ENCODE measurements at regions not wholly inside any gene's neighbourhood (a gene's known extent, or its start where the extent isn't known, plus 50 kb on each side); places are given as distances from the start of the nearest gene placed in this dataset.

- Mint-ChIP-seq H3K27ac (no peak overlapping the region), H3K36me3 (no peaks in the 10 kb centered on the region), H3K27me3 (ENCODE audit: low read depth in 2 of 2) (no peaks in the 10 kb centered on the region), H3K9me3 (peaks cover 8 to 14% of the 10 kb centered on the region in 2 donors), H3K4me1 (no peaks in the 10 kb centered on the region), H3K4me3 (no peak overlapping the region)
- H3K9me3 ChIP-seq (ENCODE audit: control insufficient read depth, insufficient read depth, low read length) = no peaks in the 10 kb centered on the region
- DNase-seq (no peak), ATAC-seq (no peak)
- no peak for TF ChIP-seq CTCF (IDR thresholded peaks at IDR 0.05)
- intact Hi-C loops (cut with micrococcal nuclease) = no loop called here
- no peaks in the 10 kb centered on the region for H3K27me3 ChIP-seq (ENCODE audit: control insufficient read depth, insufficient read depth, low read length)
- WGBS (ENCODE audit: insufficient coverage) = no CpG with 5 or more reads among the region's 1 CpG
- H3K4me3 ChIP-seq (ENCODE audit: low read length) = no peak overlapping the region
- H3K36me3 ChIP-seq (ENCODE audit: control insufficient read depth, insufficient read depth, low read length) = no peaks in the 10 kb centered on the region
- no peak overlapping the region for H3K27ac ChIP-seq (ENCODE audit: low read length)
- no peaks in the 10 kb centered on the region for H3K4me1 ChIP-seq (ENCODE audit: control insufficient read depth, insufficient read depth, low read length)
These were observed 234.6 kb downstream of the POSTN start for GRCh38 chr13:37364007-37364406.

DNA sequence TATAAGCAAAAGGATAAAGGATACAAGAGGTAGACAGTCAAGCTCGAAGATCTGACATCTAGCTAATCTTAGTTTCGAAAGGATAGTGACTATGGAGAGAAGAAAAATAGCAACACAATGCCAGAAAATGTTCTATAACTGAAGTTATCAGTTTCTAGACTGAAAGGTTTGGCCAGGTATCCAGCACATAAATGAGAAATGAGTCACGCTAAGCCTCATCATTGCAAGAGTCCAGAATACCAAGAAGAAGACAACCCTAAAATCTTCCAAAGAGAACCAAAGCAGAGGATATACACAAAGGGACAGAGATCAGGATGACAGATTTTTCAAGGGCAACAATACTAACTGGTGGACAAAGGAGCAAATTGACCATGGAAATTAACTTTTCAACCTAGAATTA, 237.0 kb downstream of the POSTN start:
- no peaks in the 10 kb centered on the region for H3K4me1 Mint-ChIP-seq
- no peak overlapping the region for H3K27ac Mint-ChIP-seq
- DNase-seq (no peak), ATAC-seq (no peak)
- H3K4me1 ChIP-seq (ENCODE audit: control insufficient read depth, insufficient read depth, low read length) = no peaks in the 10 kb centered on the region
- H3K9me3 Mint-ChIP-seq = peaks cover 10 to 11% of the 10 kb centered on the region in 2 donors
- intact Hi-C loops (cut with micrococcal nuclease) = no loop called here
- H3K27ac ChIP-seq (ENCODE audit: low read length) = no peak overlapping the region
- no peak for TF ChIP-seq CTCF (IDR thresholded peaks at IDR 0.05)
- H3K36me3 Mint-ChIP-seq = no peaks in the 10 kb centered on the region
- no peaks in the 10 kb centered on the region for H3K9me3 ChIP-seq (ENCODE audit: control insufficient read depth, insufficient read depth, low read length)
- no peak overlapping the region for H3K4me3 ChIP-seq (ENCODE audit: low read length)
- no peak overlapping the region for H3K4me3 Mint-ChIP-seq
- no peaks in the 10 kb centered on the region for H3K36me3 ChIP-seq (ENCODE audit: control insufficient read depth, insufficient read depth, low read length)
- H3K27me3 ChIP-seq (ENCODE audit: control insufficient read depth, insufficient read depth, low read length) = no peaks in the 10 kb centered on the region
- H3K27me3 Mint-ChIP-seq (ENCODE audit: low read depth in 2 of 2) = no peaks in the 10 kb centered on the region
- WGBS (ENCODE audit: insufficient coverage) = 64% methylated on average over 3 of the region's 3 CpGs

GRCh38 chr13:37360556-37360955, 238.0 kb downstream of the POSTN start:
- Mint-ChIP-seq H3K27ac (no peak overlapping the region), H3K9me3 (peaks cover 11 to 13% of the 10 kb centered on the region in 2 donors), H3K27me3 (ENCODE audit: low read depth in 2 of 2) (no peaks in the 10 kb centered on the region), H3K36me3 (no peaks in the 10 kb centered on the region), H3K4me3 (no peak overlapping the region), H3K4me1 (no peaks in the 10 kb centered on the region)
- Histone ChIP-seq H3K4me1 (ENCODE audit: control insufficient read depth, insufficient read depth, low read length) (no peaks in the 10 kb centered on the region), H3K4me3 (ENCODE audit: low read length) (no peak overlapping the region), H3K27me3 (ENCODE audit: control insufficient read depth, insufficient read depth, low read length) (no peaks in the 10 kb centered on the region), H3K27ac (ENCODE audit: low read length) (no peak overlapping the region), H3K36me3 (ENCODE audit: control insufficient read depth, insufficient read depth, low read length) (no peaks in the 10 kb centered on the region), H3K9me3 (ENCODE audit: control insufficient read depth, insufficient read depth, low read length) (no peaks in the 10 kb centered on the region)
- DNase-seq = no peak
- no peak for TF ChIP-seq CTCF (IDR thresholded peaks at IDR 0.05)
- no peak for ATAC-seq
- WGBS (ENCODE audit: insufficient coverage) = 60% methylated on average over 2 of the region's 2 CpGs
- intact Hi-C loops (cut with micrococcal nuclease) = no loop called here

GRCh38 chr13:37357548-37357947, 241.0 kb downstream of the POSTN start:
- intact Hi-C loops (cut with micrococcal nuclease) = no loop called here
- DNase-seq (no peak), ATAC-seq (no peak)
- no peaks in the 10 kb centered on the region for H3K9me3 ChIP-seq (ENCODE audit: control insufficient read depth, insufficient read depth, low read length)
- no peaks in the 10 kb centered on the region for H3K4me1 ChIP-seq (ENCODE audit: control insufficient read depth, insufficient read depth, low read length)
- H3K4me3 Mint-ChIP-seq = no peak overlapping the region
- TF ChIP-seq CTCF (IDR thresholded peaks at IDR 0.05) = no peak
- no peak overlapping the region for H3K27ac Mint-ChIP-seq
- no peaks in the 10 kb centered on the region for H3K36me3 Mint-ChIP-seq
- no peaks in the 10 kb centered on the region for H3K36me3 ChIP-seq (ENCODE audit: control insufficient read depth, insufficient read depth, low read length)
- H3K9me3 Mint-ChIP-seq = peaks cover 13 to 17% of the 10 kb centered on the region in 2 donors
- H3K27me3 ChIP-seq (ENCODE audit: control insufficient read depth, insufficient read depth, low read length) = no peaks in the 10 kb centered on the region
- no peaks in the 10 kb centered on the region for H3K4me1 Mint-ChIP-seq
- no peak overlapping the region for H3K4me3 ChIP-seq (ENCODE audit: low read length)
- H3K27me3 Mint-ChIP-seq (ENCODE audit: low read depth in 2 of 2) = no peaks in the 10 kb centered on the region
- WGBS (ENCODE audit: insufficient coverage) = 93% methylated on average over 1 of the region's 1 CpG
- no peak overlapping the region for H3K27ac ChIP-seq (ENCODE audit: low read length)
